ENCODE measurements at regions not wholly inside any gene's neighbourhood (a gene's known extent, or its start where the extent isn't known, plus 50 kb on each side); places are given as distances from the start of the nearest gene placed in this dataset.

GRCh38 chr12:102687523-102687922, 207.2 kb upstream of the IGF1 start:
- TF ChIP-seq, protein P1, sequence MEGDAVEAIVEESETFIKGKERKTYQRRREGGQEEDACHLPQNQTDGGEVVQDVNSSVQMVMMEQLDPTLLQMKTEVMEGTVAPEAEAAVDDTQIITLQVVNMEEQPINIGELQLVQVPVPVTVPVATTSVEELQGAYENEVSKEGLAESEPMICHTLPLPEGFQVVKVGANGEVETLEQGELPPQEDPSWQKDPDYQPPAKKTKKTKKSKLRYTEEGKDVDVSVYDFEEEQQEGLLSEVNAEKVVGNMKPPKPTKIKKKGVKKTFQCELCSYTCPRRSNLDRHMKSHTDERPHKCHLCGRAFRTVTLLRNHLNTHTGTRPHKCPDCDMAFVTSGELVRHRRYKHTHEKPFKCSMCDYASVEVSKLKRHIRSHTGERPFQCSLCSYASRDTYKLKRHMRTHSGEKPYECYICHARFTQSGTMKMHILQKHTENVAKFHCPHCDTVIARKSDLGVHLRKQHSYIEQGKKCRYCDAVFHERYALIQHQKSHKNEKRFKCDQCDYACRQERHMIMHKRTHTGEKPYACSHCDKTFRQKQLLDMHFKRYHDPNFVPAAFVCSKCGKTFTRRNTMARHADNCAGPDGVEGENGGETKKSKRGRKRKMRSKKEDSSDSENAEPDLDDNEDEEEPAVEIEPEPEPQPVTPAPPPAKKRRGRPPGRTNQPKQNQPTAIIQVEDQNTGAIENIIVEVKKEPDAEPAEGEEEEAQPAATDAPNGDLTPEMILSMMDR (IDR thresholded peaks at IDR 0.05; ENCODE audit: insufficient read depth, low read length), result no peak
- no peak overlapping the region for H3K4me3 ChIP-seq (ENCODE audit: low read depth, low read length)
- no peak for DNase-seq (ENCODE audit: low read depth)

DNA sequence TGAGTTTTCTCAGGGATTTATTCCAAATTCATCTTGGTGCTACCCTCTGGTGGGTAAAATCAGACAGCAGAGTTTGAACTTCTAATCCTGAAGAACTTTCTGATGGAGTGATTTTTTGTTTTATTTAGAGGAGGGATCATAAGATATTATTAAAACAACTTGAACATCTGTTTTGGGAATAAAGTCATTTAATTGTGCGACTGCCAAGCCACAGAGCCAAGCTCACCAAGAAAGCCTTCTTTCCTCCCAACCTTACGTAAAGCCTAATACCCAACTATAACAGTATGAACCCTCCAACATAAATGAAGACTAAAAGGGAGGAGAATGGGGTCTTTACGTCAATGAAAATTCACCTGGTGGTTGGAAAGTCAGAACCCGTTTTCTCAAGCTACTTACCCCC, 205.5 kb upstream of the IGF1 start:
- DNase-seq (ENCODE audit: low read depth), result no peak
- TF ChIP-seq, protein P1 (IDR thresholded peaks at IDR 0.05; ENCODE audit: insufficient read depth, low read length), result no peak
- no peak overlapping the region for H3K4me3 ChIP-seq (ENCODE audit: low read depth, low read length)

DNA sequence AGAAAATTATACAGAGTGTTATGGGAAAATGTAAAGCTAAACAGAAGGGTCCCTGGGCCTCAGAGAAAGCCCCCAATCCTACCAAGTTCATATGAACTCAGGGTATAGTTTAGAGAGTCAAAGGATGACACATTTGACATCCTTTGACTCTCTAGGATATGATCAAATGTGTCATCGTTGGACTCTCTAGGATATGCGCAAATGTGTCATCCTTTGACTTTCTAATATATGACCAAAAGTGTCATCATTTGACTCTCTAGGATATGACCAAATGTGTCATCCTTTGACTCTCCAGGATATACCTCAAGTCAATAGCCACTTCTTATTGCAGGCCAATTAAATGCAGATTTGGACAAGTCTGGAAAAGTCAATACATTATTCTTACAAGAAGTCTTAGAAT, 204.8 kb upstream of the IGF1 start:
- DNase-seq (ENCODE audit: low read depth), result no peak
- TF ChIP-seq, protein P1 (IDR thresholded peaks at IDR 0.05; ENCODE audit: insufficient read depth, low read length), result no peak

DNA sequence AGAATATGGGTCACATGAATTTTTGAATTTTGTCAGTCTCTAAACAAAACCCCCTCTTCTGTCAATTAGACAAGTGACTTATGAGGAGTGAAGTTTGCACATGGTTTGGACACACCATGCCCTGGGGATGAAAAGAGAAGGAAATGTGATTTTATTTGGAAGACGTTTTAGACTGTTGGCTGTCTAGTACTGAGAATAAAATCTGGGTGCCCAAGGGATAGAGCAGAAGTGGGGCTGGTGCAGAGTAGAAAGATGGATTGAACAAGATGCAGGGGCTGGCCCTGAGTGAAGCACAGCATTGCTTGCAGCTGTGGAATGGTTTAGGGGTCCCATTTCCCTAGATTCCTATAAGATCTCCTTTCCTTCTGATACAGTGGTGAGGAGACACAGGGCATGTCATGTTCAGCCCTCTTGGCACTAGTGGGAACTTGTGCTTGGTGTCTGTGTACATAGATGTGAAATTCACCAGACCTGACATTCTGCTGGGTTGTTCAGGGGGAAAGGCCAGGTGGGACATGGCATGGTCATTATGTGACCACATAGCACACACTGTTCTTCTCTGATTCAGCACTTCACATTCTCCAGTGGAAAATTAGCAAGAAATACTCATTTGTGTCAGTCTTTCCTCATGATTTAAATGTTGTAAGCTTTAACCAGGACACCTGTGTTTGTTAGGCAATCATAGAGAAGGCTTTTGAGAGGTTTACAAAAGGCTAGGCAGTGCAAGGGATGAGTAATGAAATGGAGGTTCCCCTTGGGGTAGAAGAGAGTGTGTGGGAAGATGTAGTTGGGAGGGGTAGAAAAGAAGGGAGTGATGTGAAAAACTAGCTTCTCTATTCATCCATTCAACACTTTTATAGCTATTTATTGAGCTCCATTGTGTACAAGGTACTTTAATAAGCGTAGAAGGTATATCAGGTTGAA, 202.3 kb upstream of the IGF1 start:
- no peak for DNase-seq (ENCODE audit: low read depth)
- TF ChIP-seq, protein P1 (IDR thresholded peaks at IDR 0.05; ENCODE audit: insufficient read depth, low read length), result no peak
- no peak overlapping the region for H3K4me3 ChIP-seq (ENCODE audit: low read depth, low read length)

More for the DNA sequence above, 204.8 kb upstream of the IGF1 start:
- no peak overlapping the region for H3K4me3 ChIP-seq (ENCODE audit: low read depth, low read length)

GRCh38 chr12:102681747-102682146, 201.4 kb upstream of the IGF1 start:
- TF ChIP-seq, protein P1 (IDR thresholded peaks at IDR 0.05; ENCODE audit: insufficient read depth, low read length), result no peak
- H3K4me3 ChIP-seq (ENCODE audit: low read depth, low read length), result no peak overlapping the region
- no peak for DNase-seq (ENCODE audit: low read depth)

DNA sequence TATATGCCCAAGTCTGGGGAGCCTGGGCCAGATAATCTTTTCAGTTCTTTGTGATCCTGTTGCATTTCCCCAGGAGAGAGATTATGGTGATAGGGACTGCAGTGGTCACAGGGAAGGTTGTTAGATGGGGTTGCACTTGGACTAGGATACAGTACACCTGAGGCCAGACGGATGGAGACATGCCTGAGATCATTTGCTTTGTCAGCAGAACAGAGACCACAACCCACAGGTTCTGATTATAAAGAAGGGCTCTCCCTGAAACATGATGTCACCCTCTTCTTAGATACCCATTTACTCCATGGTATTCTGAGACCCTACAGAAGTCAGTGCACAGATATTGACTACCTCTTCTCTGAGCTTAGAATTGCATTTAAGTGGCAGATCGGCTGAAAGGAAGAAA, 200.9 kb upstream of the IGF1 start:
- TF ChIP-seq, protein P1 (IDR thresholded peaks at IDR 0.05; ENCODE audit: insufficient read depth, low read length), result no peak
- H3K4me3 ChIP-seq (ENCODE audit: low read depth, low read length), result no peak overlapping the region
- no peak for DNase-seq (ENCODE audit: low read depth)
